ENCODE measurements at regions not wholly inside any gene's neighbourhood (a gene's known extent, or its start where the extent isn't known, plus 50 kb on each side); places are given as distances from the start of the nearest gene placed in this dataset.

GRCh38 chr18:6509417-6509816 is 94.7 kb upstream of the L3MBTL4 start:
- TF ChIP-seq CTCF (conservative IDR thresholded peaks at IDR 0.05) = no peak
- no peak for TF ChIP-seq ZFX (IDR thresholded peaks at IDR 0.05)
